GM20000 (cell line): ENCODE measurements at regions not wholly inside any gene's neighbourhood (a gene's known extent, or its start where the extent isn't known, plus 50 kb on each side); places are given as distances from the start of the nearest gene placed in this dataset.

ENCODE experiments used
- DNase-seq: peaks from one replicate; pipeline ENCODE4 v3.0.0; 2012; ENCODE audit warnings: low spot score
- CTCF ChIP-seq: IDR thresholded peaks from 2 replicates; pipeline ENCODE4 v1.5.1; 2012; ENCODE audit warnings: mild to moderate bottlenecking, control low read depth; ENCODE audit errors: extremely low read depth, missing control alignments

- TF ChIP-seq CTCF: no peak
- no peak for DNase-seq
Observed at GRCh38 chr14:40445020-40445419, 1012.8 kb upstream of the FBXO33 start.

GRCh38 chr14:40436551-40436950 lies 1004.3 kb upstream of the FBXO33 start:
- no peak for TF ChIP-seq CTCF
- DNase-seq: no peak

- peak; percentile 9 for DNase-seq
- peak; percentile 38 for TF ChIP-seq CTCF
Observed at GRCh38 chr14:40417777-40418401, 985.7 kb upstream of the FBXO33 start.

- DNase-seq: no peak
- TF ChIP-seq CTCF: no peak
Observed at GRCh38 chr14:40416565-40416964, 984.3 kb upstream of the FBXO33 start.

DNA sequence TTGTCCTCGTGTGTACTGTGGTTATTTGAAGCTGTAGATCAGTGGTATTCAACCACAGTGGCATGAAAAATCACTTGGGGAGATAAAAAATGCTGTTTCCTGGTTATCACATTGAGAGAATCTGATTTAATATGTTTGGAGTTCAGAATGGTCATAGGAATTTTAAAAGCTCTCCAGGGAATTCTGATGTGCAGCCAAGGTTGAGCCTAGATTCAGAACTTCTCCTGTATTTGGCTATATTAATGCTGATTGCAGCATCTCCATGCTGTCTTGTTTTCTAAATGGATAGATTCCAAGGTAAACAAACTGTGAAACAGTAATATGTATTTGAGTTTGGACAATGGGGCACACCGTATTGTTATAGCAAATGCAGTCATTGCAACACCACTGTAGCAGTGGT lies 982.2 kb upstream of the FBXO33 start:
- TF ChIP-seq CTCF: no peak
- no peak for DNase-seq

GRCh38 chr14:40413136-40413535 lies 980.9 kb upstream of the FBXO33 start:
- no peak for TF ChIP-seq CTCF
- no peak for DNase-seq

DNA sequence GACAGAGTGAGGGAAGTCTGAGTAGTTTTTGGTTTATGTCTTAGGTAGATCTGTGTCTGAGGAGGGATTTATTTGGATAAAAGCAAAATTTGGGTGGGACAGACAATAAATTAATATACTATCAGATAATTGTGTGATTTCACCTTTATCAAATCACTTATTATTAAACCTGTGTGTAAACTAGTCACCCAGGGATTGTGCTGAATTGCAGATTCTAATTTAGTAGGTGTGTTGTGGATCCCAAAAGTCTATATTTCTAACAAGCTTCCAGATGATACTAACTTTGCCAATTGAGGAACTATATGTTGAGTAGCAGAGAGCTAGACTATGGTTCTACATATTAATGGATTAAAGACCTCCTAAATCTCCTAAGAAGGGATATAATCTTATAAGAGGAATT lies 978.5 kb upstream of the FBXO33 start:
- DNase-seq: no peak
- TF ChIP-seq CTCF: no peak
